Endothelial cell (in vitro differentiated cells): ENCODE measurements at regions not wholly inside any gene's neighbourhood (a gene's known extent, or its start where the extent isn't known, plus 50 kb on each side); places are given as distances from the start of the nearest gene placed in this dataset.

Source experiments
- DNase-seq: peaks from one replicate; pipeline ENCODE4 v3.0.0; 2021; ENCODE audit warnings: low spot score
- H3K27ac Mint-ChIP-seq: one replicate; pipeline ENCODE4 v1.8.0; 2021; ENCODE audit warnings: mixed read lengths, inconsistent platforms; ENCODE audit not compliant: unreplicated experiment
- H3K27me3 Mint-ChIP-seq: one replicate; pipeline ENCODE4 v1.8.0; 2021; ENCODE audit warnings: mild to moderate bottlenecking, moderate library complexity, mixed read lengths, inconsistent platforms; ENCODE audit not compliant: unreplicated experiment
- H3K36me3 Mint-ChIP-seq: one replicate; pipeline ENCODE4 v1.8.0; 2021; ENCODE audit warnings: mild to moderate bottlenecking, low read depth, mixed read lengths, inconsistent platforms; ENCODE audit not compliant: unreplicated experiment
- H3K4me1 Mint-ChIP-seq: one replicate; pipeline ENCODE4 v1.8.0; 2021; ENCODE audit warnings: mild to moderate bottlenecking, mixed read lengths, inconsistent platforms; ENCODE audit not compliant: unreplicated experiment
- H3K4me3 Mint-ChIP-seq: one replicate; pipeline ENCODE4 v1.8.0; 2021; ENCODE audit warnings: mild to moderate bottlenecking, mixed read lengths, inconsistent platforms; ENCODE audit not compliant: unreplicated experiment
- H3K9me3 Mint-ChIP-seq: one replicate; pipeline ENCODE4 v1.8.0; 2021; ENCODE audit warnings: mixed read lengths, inconsistent platforms; ENCODE audit not compliant: unreplicated experiment
- CTCF ChIP-seq: fragments of 200-600 bp; sonication (generic); IDR thresholded peaks from one replicate; pipeline ENCODE4 v1.5.0; 2021; ENCODE audit warnings: antibody characterized with exemption; ENCODE audit not compliant: unreplicated experiment

GRCh38 chr10:83254698-83255097, 884.6 kb upstream of the GHITM start:
- no peak overlapping the region for H3K4me3 Mint-ChIP-seq
- DNase-seq = no peak
- H3K9me3 Mint-ChIP-seq = peaks cover 5% of the 10 kb centered on the region
- H3K27me3 Mint-ChIP-seq = no peaks in the 10 kb centered on the region
- no peaks in the 10 kb centered on the region for H3K4me1 Mint-ChIP-seq
- no peak overlapping the region for H3K27ac Mint-ChIP-seq
- TF ChIP-seq CTCF = no peak
- H3K36me3 Mint-ChIP-seq = no peaks in the 10 kb centered on the region

GRCh38 chr10:83262434-83262833, 876.9 kb upstream of the GHITM start:
- no peaks in the 10 kb centered on the region for H3K4me1 Mint-ChIP-seq
- H3K36me3 Mint-ChIP-seq = no peaks in the 10 kb centered on the region

GRCh38 chr10:83272666-83273434, 866.5 kb upstream of the GHITM start:
- no peaks in the 10 kb centered on the region for H3K27me3 Mint-ChIP-seq
- H3K27ac Mint-ChIP-seq = no peak overlapping the region
- no peak overlapping the region for H3K4me3 Mint-ChIP-seq
- DNase-seq = no peak
- no peak for TF ChIP-seq CTCF
- H3K4me1 Mint-ChIP-seq = no peaks in the 10 kb centered on the region
- H3K36me3 Mint-ChIP-seq = no peaks in the 10 kb centered on the region
- no peaks in the 10 kb centered on the region for H3K9me3 Mint-ChIP-seq

More at GRCh38 chr10:83262434-83262833, 876.9 kb upstream of the GHITM start:
- no peak for TF ChIP-seq CTCF
- Mint-ChIP-seq H3K9me3 (no peaks in the 10 kb centered on the region), H3K4me3 (no peak overlapping the region), H3K27ac (no peak overlapping the region), H3K27me3 (peaks cover 1% of the 10 kb centered on the region)
- no peak for DNase-seq

- no peak for TF ChIP-seq CTCF
- Mint-ChIP-seq H3K4me1 (no peaks in the 10 kb centered on the region), H3K4me3 (no peak overlapping the region), H3K27ac (no peak overlapping the region), H3K27me3 (no peaks in the 10 kb centered on the region), H3K9me3 (no peaks in the 10 kb centered on the region), H3K36me3 (no peaks in the 10 kb centered on the region)
- DNase-seq = no peak
These were observed 865.2 kb upstream of the GHITM start for GRCh38 chr10:83274088-83274487.

- Mint-ChIP-seq H3K9me3 (no peaks in the 10 kb centered on the region), H3K27me3 (no peaks in the 10 kb centered on the region), H3K27ac (no peak overlapping the region), H3K4me1 (no peaks in the 10 kb centered on the region), H3K36me3 (no peaks in the 10 kb centered on the region), H3K4me3 (no peak overlapping the region)
- no peak for DNase-seq
- no peak for TF ChIP-seq CTCF
These were observed 862.3 kb upstream of the GHITM start for GRCh38 chr10:83276971-83277370.
